GM12878 (cell line): ENCODE measurements at regions not wholly inside any gene's neighbourhood (a gene's known extent, or its start where the extent isn't known, plus 50 kb on each side); places are given as distances from the start of the nearest gene placed in this dataset.
"Not testable (repeated sequence)": the region's sequence is repeated elsewhere in the genome, so short reads cannot be mapped to it uniquely, and the experiment has no call there.

Experiments used
- BCL11A ChIP-seq: IDR thresholded peaks from 2 replicates; pipeline ENCODE4 v1.6.1; 2011; ENCODE audit warnings: low read depth, low read length
- CHD2 ChIP-seq: IDR thresholded peaks from 2 replicates; pipeline ENCODE4 v1.6.1; 2011; ENCODE audit warnings: low read depth, low read length, improper control_type of control experiment, borderline replicate concordance
- FOXM1 ChIP-seq: IDR thresholded peaks from 2 replicates; pipeline ENCODE4 v1.6.1; 2012; ENCODE audit warnings: low read depth, mild to moderate bottlenecking, inconsistent platforms, low read length, moderate library complexity
- NBN ChIP-seq: fragments of 450-650 bp; IDR thresholded peaks from 2 replicates; pipeline ENCODE4 v1.6.1; 2016

DNA sequence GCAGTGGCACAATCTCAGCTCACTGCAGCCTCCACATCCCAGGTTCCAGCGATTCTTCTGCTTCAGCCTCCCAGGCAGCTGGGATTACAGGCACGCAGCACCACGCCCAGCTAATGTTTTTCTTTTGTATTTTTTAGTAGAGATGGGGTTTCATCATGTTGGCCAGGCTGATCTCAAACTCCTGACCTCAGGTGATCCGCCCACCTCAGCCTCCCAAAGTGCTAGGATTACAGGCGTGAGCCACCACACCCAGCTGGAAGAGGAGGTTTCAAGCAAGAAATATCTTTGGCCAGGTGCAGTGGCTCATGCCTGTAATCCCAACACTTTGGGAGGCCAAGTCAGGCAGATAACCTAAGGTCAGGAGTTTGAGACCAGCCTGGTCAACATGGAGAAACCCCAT, 59.4 kb upstream of the XIST start:
- not testable (repeated sequence) for TF ChIP-seq FOXM1, BCL11A, NBN, CHD2
